Fibroblast of the conjunctiva (primary cell): ENCODE measurements at regions not wholly inside any gene's neighbourhood (a gene's known extent, or its start where the extent isn't known, plus 50 kb on each side); places are given as distances from the start of the nearest gene placed in this dataset.
"Not testable (repeated sequence)": the region's sequence is repeated elsewhere in the genome, so short reads cannot be mapped to it uniquely, and the experiment has no call there.

ENCODE experiments used
- DNase-seq: peaks from one replicate; pipeline ENCODE4 v3.0.0-alpha.2; 2010; ENCODE audit warnings: low read depth

DNA sequence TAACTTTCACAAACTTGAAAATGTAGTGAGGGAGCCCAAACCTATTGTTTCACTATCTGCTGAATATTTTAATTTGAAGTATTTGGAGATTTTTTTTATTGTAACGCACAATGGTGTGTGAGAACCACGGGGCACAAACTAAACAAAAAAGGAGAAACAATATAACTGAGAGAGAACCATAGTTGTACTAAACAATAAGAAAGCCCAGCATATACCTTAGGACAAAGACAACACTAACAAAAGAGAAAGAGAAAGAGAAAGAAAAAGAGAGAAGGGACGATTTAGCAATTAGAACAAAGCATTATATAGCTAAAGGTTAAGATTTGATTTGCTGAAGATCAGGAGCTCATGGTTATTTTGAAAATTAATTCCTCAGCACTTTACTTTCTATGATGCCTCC lies 906.0 kb upstream of the NXPH2 start:
- DNase-seq, result no peak

DNA sequence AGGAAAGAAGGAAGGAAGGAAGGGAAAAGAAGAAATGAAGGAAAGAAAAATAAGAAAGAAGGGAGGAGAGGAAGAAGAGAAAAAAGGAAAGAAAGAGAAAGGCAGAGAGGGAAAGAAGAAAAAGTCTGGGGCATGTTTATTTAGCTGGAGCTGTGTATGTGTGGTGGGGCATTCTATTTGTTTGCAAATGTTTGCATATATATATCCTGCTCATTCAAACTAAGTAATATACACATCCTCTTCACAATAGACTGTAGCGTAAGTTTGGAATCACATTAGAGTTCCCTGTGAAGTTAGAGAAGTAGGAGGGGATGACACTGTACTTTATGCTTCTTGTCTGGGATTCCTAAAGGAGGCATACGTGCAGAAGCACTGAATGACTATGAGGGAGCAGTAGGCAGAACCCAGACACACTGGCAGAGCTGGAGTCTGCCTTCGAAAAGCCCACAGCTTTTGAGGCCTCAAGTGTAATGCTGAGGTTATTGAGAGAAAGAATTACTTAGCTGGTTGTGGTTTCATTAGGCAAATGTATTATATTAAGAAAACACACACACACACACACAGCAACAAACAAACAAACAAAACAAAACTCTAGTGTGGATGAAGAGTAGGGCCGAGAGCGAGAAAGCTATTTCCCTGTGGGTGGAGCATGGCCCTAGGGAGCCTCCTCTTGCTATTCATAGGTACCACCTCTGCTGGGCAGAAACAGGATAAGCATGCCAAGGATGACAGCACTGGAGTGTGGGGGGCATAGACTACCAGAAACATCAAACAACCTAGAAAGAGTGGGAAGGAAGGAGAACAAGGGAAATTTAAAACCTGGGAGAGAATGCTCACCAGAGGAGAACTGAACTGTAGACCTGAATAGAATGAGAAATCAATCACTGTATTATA lies 905.1 kb upstream of the NXPH2 start:
- no peak for DNase-seq

DNA sequence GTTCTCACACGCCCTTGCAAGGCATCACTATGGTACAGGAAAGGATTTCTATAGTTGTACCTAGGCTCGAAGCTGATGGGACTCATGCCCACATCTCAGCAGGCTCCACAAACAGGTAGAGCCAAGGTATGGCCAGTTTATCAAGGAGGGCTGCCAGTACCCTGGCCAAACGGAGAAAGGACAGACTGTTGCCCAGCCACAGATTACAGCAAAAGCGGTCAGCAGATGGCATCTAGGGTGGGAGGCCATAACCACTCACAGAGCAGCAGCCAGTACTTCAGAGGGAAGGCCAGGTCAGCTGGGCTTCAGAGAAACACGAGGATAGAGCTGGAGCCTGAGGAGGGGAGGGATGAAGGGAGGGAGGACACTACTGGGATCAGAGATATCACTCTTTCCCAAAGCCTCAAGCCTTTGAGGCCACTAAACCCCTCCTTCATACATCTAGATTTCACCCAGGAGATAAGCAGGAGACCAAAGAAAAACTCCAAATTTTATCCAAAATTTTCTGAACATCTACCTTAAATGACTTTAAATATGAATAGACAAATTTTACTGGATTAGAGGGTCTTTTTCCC lies 904.2 kb upstream of the NXPH2 start:
- no peak for DNase-seq

DNA sequence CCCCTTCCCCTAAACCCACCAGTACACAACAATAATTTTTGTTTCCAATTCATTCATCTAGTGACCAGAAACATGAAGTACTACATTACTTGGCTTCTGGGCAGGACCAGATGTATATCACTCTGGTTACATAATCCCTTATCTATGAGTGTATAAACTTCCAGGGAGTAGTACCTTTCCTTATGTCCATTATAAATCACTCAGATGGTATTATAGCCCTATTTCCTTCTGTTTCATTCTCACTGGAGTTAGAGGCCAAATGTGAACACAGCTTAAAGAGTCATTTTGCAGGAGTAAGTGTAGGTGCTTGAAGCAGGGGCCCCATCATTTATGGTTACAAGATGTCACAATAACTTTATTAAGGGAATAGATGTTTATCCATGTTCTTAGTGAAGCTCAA lies 894.4 kb upstream of the NXPH2 start:
- DNase-seq, result no peak

DNA sequence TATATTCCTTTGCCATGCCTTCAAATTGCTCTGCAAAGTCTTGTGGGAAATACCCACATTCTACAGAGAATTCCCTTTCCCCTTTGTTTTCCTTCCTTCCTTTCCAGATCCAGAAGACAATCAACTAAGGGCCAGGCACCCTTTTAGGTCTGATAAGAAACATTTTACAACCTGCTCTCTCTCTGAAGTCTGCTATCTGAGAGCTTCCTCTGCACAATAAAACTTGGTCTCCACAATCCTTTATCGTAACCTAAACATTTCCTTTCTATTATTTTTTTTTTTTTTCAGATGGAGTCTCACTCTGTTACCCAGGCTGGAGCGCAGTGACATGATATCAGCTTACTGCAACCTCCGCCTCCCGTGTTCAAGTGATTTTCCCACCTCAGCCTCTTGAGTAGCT lies 893.3 kb upstream of the NXPH2 start:
- not testable (repeated sequence) for DNase-seq

DNA sequence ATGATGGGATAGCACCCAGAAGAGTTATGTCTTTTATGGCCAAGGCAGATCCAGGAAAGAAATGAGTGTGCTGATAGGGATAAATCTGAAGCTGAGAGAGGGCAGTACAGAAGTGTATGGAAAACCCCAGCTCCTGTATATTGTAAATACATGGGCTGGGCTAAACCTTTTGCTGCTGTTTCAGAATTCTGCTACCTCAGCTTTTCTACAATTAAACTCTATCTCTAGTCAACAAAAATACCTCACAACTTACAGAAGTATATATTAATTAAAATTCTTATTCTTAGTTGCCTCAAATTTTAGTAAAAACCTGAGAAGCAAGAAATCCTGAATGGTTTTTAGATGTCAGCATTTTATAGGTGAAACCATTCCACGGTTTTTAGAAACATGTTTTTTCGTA lies 889.5 kb upstream of the NXPH2 start:
- no peak for DNase-seq

DNA sequence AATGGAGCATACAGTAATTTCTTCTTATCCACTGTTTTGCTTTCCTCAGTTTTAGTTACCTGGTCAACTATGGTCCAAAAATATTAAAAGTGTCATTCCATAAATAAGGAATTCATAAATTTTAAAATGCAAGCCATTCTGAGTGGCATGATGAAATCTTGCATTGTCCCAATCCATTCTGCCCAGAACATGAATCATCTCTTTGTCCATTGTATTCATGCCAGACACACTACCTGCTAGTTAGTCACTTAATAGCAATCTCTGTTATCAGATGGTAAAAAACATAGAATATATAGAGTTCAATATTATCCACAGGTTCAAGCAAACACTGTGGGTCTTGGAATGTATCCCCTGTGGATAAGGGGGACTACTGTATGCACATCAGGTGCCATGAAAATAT lies 872.2 kb upstream of the NXPH2 start:
- no peak for DNase-seq

DNA sequence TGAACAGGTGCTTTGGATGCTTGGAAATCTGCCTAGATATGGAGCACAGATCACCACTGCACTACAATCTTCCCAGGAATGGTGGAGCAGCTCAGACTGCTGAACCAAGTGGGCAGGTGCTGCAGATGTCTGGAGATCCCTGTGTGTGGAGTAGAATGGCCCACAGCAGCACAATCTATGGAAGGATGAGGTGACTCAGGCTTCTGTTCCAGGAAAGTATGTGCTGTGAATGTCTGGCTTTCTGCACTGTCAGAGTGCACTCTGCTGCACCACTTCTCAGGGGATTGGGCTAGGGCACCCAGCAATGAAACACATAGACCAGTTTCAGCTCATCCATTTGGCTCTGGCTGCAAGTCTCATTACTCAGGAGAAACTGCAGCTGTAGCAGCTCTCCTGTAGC lies 865.4 kb upstream of the NXPH2 start:
- no peak for DNase-seq

DNA sequence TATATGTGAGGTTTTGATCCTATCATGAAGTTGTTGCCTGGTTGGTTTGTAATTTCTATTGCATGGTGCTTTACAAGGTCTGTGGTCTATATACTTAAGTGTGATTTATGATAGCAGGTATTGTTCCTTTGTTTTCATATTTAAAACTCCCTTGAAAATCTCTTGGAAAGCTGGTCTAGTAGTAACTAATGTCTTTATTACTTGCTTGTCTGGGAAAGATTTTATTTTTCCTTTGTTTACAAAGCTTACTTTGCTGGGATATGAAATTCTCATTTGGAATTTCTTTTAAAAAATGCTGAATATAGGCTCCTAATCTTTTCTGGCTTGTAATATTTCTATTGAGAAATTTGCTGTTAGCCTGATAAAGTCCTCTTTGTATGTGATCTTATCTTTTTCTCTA lies 862.9 kb upstream of the NXPH2 start:
- DNase-seq, result no peak

DNA sequence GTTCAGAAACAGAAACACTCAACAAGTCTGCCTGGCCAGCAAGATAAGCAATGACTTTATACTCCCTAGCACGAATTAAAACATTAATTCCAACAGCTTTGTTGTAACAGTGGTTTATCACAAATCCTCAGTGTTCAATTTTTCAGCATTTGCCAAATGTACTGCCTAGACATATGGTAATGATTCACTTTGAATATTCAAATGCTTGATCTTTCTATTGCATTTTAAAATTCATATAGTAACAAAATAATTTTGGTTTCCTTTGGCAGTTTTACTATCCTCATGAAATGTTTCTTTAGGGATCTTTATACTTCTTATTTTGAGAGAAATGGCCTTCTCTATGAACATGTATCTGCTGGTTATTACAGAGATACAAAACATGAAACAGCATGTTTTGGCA lies 851.8 kb upstream of the NXPH2 start:
- DNase-seq, result no peak

DNA sequence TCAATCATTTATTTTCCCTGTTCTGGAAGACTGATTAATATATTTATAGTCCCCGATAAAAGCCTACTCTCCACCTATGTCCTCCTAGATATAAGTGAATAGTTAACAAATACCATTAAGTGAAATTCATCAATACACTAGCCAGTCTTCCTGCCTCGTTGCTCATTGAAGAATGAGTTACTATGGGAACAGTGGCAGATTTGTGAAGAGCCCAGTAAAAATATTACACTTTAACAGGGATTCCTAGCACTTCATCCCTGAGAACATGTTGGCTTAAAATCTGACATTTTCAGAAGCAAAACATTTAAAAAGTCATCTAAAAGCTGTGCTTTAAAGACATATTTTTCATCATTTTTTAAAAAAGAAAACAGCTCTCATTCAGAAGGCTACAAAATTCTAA lies 848.7 kb upstream of the NXPH2 start:
- no peak for DNase-seq

DNA sequence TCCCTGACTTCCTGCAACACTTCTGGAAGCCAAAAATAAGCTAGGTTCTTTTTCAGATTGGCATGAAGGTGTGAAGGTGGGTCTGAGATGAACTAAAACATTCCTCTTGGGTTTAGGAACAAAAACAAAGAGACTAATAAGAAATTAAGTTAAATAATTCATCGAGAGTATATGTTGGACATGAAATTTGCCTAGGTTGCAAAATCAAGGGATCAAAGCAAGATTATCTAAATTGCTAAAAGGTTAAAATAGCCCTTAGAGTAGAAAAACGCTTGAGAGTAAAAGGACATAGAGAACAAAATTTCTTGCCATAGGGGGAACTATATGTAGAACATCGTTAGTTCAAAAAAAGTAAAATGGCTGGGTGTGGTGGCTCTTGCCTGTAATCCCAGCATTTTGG lies 845.9 kb upstream of the NXPH2 start:
- DNase-seq, result no peak

DNA sequence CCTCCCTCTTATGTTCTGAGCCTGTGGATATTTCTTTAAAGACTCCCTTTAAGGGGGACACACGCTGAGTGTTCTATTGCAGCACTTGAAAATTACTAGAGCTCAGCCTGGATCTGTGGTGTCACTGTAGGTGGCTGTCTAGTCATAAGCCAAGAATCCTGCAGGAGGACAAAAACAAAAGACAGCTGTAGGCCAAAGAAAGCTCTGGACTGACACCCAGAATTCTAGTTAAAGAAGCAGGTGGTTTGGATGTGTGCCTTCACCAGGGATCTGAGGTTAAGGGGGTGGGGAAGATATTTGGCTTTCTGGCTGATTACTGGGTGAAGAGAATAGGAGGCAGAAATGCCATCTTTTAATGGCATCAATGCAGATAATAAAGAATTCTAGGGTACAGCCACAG lies 842.5 kb upstream of the NXPH2 start:
- DNase-seq, result no peak

DNA sequence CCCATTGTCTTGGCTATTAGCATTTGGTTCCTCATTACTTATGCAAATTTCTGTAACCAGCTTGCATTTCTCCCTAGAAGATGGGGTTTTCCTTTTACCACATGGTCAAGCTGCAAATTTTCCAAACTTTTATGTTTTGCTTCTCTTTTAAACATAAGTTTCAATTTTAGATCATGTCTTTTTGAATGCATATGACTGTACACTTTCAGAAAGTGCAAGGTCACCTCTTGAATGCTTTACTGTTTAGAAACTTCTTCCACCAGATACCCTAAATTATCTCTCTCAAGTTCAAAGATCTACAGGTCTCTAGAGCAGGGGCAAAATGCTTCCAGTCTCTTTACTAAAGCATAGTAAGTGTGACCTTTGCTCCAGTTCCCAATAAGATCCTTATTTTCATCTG lies 837.6 kb upstream of the NXPH2 start:
- DNase-seq, result no peak

DNA sequence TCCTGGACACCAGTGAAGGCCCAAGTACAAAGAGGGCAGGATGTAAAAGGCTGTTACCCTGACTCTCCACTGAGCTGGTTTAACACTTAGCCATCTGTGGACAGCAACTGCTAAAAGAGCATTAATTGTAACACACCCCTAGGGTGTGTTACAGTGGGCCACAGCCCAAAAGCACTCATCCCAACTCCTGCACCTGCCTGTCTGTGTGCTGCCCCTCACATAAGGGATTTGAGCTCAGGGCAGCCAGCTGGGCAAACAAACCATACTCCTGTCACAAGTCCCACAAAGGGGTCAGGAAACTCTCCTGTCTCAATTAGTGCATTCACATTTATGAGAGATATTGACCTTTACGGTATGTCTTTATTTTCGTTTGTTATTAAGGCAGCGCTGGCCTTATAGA lies 833.1 kb upstream of the NXPH2 start:
- DNase-seq, result no peak

DNA sequence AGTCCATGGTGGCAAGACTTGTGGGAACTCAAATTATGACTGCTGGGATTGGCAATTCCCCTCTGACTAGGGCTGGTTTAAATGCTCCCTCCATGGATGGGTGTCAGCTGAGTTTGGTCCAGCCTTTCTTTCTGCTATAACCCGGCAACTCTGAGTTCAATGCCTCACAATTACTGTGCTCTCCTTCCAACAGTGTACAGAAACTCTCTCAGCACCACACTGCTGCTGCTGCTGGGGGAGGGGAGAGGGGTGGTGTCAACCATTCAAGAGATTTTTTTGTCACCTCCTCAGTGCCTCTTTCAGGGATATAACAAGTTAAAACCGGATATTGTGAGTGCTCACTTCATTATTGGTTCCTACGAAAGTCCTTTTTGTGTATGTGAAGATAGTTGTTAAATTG lies 830.3 kb upstream of the NXPH2 start:
- DNase-seq, result no peak

DNA sequence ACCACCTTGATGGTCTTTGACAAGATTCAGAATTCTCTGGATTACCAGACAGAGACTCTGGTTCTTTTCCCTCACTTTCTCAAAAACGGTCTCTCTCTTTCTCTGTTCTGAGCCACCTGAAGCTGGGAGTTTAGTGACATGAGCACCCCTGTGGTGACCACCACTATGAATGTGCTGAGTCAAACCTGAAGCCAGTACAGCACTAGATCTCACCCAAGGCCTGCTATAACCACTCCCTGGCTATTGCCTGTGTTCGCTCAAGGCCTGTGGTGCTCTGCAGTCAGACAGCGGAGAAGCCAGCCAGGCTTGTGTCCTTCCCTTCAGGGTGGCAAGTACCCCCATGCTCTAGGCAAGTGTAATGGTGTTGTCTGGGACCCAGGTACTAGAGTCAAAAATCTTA lies 828.9 kb upstream of the NXPH2 start:
- no peak for DNase-seq

DNA sequence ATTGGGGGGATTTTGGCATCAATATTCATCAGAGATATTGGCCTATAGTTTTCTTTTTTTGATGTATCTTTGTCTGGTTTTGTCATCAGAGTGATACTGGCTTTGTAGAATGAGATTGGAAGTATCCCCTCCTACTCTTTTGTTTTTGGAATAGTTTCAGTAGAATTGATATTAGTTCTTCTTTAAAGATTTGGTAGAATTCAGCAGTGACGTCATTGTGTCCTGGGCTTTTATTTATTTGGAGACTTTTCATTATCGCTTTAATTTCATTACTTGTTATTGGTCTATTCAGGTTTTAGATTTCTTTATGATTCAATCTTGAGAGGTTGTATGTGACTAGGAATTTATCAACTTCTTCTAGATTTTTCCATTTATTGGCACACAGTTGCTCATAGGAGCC lies 825.5 kb upstream of the NXPH2 start:
- DNase-seq, result no peak

DNA sequence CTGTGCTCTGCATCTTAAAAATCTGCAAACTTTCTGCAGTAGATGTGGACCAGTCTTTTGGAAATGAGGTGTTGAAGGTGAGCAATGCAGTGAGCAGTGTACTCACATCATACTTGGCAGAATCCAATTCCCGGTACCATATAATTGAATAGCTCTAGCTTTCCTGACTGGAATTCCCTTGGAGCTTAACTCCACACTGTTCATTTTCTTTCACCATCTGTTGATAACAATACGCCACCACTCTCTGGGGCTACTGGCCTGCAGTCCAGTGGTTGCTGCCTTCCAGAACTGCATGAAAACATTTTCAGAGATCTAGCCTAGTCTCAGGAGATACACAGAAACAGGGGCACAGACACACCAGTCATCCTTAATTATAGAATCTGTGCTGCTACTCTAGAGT lies 820.0 kb upstream of the NXPH2 start:
- DNase-seq, result no peak

DNA sequence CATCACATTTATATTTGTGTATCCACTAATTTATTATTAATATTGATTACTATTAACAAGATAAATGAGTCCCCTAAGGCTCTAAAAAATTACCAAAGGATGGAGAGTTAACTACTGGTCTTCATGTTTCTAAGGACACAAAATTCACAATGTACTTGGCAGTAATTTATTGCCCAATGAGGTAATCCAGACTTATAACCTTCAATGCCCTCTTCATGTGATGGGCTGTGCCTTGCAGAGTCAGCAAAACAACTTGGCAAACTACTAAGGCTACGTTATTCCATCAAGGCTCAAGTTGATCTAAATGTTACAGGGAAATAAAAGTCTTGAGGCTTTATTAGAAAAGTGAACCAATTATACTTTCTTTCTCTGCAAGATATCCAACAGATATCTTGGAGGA lies 804.9 kb upstream of the NXPH2 start:
- DNase-seq, result no peak

DNA sequence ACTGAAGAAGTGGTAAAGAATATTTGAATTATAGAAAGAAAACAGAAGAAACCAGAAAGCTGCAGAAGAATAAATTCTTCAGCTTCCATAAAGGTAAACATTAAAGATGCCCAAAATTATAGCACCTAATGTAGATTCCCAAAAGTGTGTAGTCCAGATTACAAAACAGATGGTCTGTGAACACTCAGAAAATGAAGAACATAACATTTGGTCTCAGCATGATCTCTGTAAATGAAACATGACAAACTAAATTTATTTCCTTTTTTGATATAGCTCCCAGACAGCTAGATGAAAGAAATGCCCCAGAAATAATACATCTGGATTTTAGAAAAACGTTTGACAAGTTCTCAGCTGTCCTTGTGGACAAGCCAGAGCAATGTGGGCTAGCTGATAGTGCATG lies 794.2 kb upstream of the NXPH2 start:
- no peak for DNase-seq

DNA sequence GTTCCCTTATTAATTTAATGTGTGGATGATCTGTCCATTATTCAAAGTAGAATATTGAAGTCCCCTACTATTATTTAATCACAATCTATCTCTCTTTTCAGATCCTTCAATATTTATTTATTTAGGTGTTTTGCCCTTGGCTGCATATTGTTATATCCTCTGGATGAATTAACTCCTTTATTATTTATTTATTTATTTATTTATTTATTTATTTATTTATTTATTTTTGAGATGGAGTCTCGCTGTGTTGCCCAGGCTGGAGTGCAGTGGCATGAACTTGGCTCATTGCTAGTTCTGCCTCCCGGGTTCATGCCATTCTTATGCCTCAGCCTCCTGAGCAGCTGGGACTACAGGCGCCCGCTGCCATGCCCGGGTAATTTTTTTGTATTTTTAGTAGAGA lies 776.6 kb upstream of the NXPH2 start:
- no peak for DNase-seq

DNA sequence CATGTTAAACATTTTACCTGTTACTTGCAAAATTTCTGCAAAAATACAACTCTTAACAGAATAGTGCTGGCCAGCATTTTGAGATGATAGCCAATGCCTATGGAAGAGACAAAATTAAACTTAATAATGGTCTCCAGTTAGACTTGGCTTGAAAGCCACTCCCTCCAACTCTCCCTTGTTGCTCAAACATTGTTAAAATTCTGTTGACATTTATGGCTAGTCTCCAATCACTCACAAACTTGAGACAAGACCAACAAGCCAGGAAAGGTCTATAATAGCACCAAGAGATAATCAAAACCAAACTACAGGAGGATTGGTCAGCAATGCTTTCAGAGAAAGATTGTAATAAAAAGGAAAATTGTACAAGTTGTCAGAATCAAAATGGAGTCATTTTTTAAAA lies 770.7 kb upstream of the NXPH2 start:
- DNase-seq, result no peak

DNA sequence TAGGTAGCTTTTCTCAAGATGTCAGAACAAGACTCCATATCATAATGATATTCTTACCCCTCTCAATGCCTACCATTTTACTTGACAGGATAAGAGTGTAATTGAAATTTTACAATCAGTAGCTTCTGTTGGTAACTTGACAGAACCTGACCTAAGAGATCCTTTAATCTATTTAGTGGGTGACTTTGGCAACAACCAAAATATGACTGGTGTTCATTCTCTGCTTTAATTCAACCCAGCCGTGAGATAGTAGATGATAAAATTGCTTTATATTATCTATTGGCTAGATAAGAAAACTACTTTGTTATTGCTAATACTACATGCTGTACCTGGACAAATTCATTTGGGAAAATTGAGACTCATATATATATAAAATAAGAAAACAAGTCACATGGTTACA lies 770.2 kb upstream of the NXPH2 start:
- no peak for DNase-seq
